AG09319 (cell line): ENCODE measurements at regions not wholly inside any gene's neighbourhood (a gene's known extent, or its start where the extent isn't known, plus 50 kb on each side); places are given as distances from the start of the nearest gene placed in this dataset.

ENCODE experiments used
- DNase-seq: peaks from one replicate; pipeline ENCODE4 v3.0.0-alpha.2; 2010; ENCODE audit warnings: low read depth; ENCODE audit errors: extremely low read depth
- CTCF ChIP-seq: IDR thresholded peaks from 2 replicates; pipeline ENCODE4 v1.5.1; 2011; ENCODE audit warnings: low read depth, mild to moderate bottlenecking, inconsistent platforms, low read length, moderate library complexity

DNA sequence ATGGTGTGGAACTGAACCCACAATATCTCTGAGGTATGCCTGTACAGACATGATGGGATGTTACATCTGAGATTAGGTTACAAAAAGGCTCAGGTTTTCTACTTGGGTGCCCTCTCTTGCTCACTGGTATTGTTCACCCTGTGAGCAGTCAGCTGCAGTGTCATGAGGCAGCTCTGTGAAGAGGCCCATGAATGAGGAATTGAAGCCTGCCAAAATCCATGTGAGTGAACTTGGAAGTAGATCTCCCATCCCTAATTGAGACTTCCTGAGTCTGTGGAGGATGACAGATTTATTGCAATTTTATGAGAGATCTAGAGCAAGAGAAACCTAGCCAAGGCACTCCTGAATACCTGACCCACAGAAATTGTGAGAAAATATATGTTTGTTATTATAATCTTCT lies 404.9 kb upstream of the ZEB2 start:
- TF ChIP-seq CTCF: no peak
- DNase-seq: no peak

GRCh38 chr2:144922519-144922918 lies 402.6 kb upstream of the ZEB2 start:
- TF ChIP-seq CTCF: no peak

DNA sequence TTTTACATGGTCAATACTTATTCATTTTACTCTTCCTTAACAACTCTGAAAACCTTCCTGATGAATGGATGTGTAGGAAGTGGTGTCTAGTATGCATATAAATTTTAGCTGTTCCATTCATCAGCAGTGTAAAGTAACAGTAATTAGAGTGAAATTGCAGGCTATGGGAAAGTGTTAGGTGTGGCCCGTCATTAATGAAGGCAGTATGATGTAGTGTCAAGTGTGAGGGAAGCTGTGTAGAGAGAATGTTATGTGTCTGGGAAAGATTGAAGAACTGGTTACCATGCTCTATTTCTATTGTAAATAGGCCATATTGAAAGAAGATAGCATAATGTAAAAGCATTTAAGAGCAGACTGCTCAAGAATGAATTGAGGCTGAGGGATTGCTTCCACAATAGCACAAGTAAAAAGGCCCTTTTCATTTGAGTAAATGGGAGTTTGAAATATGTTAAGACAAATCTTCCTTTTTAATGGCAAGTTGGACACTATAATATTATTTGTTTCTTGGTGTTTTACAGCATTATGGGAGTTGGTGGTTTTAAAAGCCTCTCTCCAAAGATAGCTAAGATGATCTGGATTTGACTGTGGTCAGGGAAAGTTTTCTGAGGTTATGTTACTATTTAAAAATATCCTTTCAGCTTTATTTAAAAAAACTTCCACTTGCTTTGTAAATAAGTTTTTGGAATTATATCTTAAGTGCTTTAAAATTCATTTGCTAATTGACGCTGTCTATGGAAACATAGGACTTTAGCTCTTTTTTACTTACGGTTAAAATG lies 401.0 kb upstream of the ZEB2 start:
- no peak for DNase-seq
- no peak for TF ChIP-seq CTCF

More at GRCh38 chr2:144922519-144922918, 402.6 kb upstream of the ZEB2 start:
- no peak for DNase-seq

DNA sequence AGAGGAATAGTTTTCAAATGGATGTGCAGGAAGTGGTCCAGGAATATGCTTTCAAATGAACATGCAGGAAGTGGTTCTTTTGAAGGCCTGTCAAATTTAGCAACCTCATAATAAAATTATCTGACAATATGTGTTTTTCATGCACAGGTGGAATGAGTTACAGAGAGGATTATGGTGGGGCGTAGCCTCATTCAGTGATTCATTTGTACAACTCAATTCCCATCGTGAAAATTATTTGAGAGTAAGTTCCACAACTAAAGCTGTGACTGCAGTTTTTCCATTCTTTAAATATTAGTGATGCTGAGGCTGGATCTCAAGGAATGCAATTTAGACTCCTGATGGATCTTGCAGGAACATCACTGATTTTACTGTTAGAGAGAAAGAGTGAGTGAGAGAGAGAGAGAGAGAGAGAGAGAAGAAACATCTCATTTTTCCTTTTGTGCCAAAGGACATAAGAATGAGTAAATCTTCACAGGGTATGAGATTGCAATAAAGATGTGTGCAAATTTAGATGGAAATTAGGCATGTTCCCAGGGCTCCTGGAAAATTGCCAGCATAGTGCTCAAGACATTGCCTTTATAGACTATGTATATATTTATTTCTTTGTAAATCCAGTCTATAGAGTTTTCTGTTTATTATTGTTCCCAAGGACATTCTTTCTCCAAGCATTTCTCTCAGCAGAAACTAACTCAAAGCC lies 394.9 kb upstream of the ZEB2 start:
- no peak for DNase-seq
- TF ChIP-seq CTCF: no peak

- TF ChIP-seq CTCF: no peak
- no peak for DNase-seq
Measured at GRCh38 chr2:144914113-144914512, 394.2 kb upstream of the ZEB2 start.

- no peak for DNase-seq
- TF ChIP-seq CTCF: no peak
Measured at GRCh38 chr2:144912206-144912605, 392.3 kb upstream of the ZEB2 start.

DNA sequence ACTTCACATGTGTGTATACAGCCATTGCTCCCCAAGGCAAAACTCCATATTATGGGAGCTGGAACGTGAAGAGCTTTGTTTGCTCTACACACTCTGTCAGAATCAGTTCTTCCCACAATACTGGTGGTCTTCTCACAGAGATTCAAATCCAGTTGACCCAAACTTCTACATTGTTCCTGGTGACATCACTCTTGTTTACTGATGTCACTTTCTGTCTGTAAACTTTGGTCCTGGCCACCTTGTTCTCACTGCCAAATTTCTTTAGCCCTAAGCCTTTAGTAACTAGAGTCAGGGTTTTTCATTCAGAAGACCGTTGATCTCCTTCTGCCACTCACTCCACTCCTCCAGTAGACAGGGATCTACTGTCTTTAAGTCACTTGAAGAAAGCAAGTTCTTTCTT lies 386.0 kb upstream of the ZEB2 start:
- no peak for DNase-seq
- no peak for TF ChIP-seq CTCF
